ENCODE measurements at regions not wholly inside any gene's neighbourhood (a gene's known extent, or its start where the extent isn't known, plus 50 kb on each side); places are given as distances from the start of the nearest gene placed in this dataset.

DNA sequence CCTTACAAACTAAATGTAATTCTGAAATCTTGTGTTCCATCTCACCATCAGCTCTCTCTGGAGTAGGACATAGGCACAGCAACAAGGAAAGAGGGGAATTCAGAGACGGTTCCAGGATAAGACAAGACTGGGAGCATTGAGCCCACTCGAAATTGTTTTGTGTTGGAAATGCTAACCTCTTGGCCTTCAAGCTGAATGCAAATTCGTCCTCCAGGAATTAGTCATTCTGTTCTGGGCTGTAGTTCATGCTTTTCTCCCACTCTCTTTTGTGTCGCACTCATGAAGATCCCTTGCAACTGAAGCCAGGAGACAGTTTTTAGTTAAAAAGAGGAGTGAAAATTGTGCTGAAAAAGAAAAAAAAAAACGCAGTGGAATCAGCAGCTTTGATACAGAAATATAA is 121.7 kb upstream of the SEMA6A start:
- DNase-seq (ENCODE audit: low read depth, low spot score) = peak; percentile 48
- TF ChIP-seq SUZ12 (IDR thresholded peaks at IDR 0.05; ENCODE audit: extremely low read depth, insufficient read depth, insufficient read length) = no peak
- no peak for TF ChIP-seq ZNF274 (IDR thresholded peaks at IDR 0.05; ENCODE audit: low read depth, low read length)
- TF ChIP-seq YY1 (IDR thresholded peaks at IDR 0.05; ENCODE audit: insufficient read depth, insufficient read length) = no peak
- Histone ChIP-seq H3K4me1 (ENCODE audit: insufficient read depth, insufficient read length) (no peaks in the 10 kb centered on the region), H3K27me3 (ENCODE audit: insufficient read depth, insufficient read length) (no peaks in the 10 kb centered on the region), H3K9me3 (ENCODE audit: insufficient read depth, low read length) (no peaks in the 10 kb centered on the region), H3K4me3 (ENCODE audit: insufficient read length, low read depth) (no peak overlapping the region), H3K9ac (ENCODE audit: insufficient read length, low read depth) (no peak overlapping the region), H3K36me3 (ENCODE audit: insufficient read depth, insufficient read length, low read length) (no peaks in the 10 kb centered on the region)

DNA sequence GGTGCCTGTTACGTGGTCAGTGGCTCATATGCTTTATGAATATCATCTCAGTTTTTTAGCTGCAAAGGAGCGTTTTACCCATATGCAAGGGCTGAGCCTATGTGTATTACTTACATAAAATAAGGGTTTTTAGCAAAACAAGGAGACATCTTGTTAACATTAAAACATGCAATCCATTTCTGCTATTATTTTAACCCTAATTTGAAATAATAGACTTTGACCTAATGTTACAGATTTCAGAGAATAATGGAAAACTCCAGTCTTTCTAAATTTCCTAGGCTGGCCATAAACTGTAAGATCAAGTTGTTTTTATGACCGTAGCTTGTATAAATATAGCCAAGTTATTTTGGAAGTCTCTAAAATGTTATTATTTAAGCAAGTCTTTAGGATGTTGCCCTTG is 121.1 kb upstream of the SEMA6A start:
- TF ChIP-seq SUZ12 (IDR thresholded peaks at IDR 0.05; ENCODE audit: extremely low read depth, insufficient read depth, insufficient read length) (no peak), YY1 (IDR thresholded peaks at IDR 0.05; ENCODE audit: insufficient read depth, insufficient read length) (no peak), ZNF274 (IDR thresholded peaks at IDR 0.05; ENCODE audit: low read depth, low read length) (no peak)

DNA sequence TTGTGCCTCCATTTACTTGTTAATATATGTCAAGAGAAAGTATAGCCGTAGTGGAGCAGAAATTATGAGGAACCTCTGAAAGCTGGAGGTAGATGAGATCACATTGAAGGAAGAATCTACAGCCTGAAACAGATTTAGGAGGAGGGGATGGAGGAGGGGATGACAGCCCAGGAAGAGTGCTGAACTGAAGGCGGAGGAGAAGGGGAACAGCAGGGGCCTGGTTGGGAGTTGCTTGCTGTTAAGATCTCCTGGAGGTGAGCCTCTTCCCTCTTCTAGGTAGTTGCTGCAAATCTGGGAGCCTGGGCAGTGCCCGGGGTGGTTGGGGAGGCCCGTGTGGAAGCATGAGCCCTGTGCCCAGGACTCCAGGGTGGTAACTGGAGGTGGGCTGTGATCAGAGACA is 111.8 kb upstream of the SEMA6A start:
- Histone ChIP-seq H3K4me3 (ENCODE audit: insufficient read length, low read depth) (no peak overlapping the region), H3K4me1 (ENCODE audit: insufficient read depth, insufficient read length) (no peaks in the 10 kb centered on the region), H3K9ac (ENCODE audit: insufficient read length, low read depth) (no peak overlapping the region), H3K27me3 (ENCODE audit: insufficient read depth, insufficient read length) (no peaks in the 10 kb centered on the region), H3K36me3 (ENCODE audit: insufficient read depth, insufficient read length, low read length) (no peaks in the 10 kb centered on the region), H3K9me3 (ENCODE audit: insufficient read depth, low read length) (no peaks in the 10 kb centered on the region)
- DNase-seq (ENCODE audit: low read depth, low spot score) = no peak
- TF ChIP-seq ZNF274 (IDR thresholded peaks at IDR 0.05; ENCODE audit: low read depth, low read length) (no peak), YY1 (IDR thresholded peaks at IDR 0.05; ENCODE audit: insufficient read depth, insufficient read length) (no peak), SUZ12 (IDR thresholded peaks at IDR 0.05; ENCODE audit: extremely low read depth, insufficient read depth, insufficient read length) (no peak)

More for the DNA sequence above, 121.1 kb upstream of the SEMA6A start:
- no peak for DNase-seq (ENCODE audit: low read depth, low spot score)
- no peak overlapping the region for H3K4me3 ChIP-seq (ENCODE audit: insufficient read length, low read depth)
- no peaks in the 10 kb centered on the region for H3K4me1 ChIP-seq (ENCODE audit: insufficient read depth, insufficient read length)
- H3K36me3 ChIP-seq (ENCODE audit: insufficient read depth, insufficient read length, low read length) = no peaks in the 10 kb centered on the region
- H3K9ac ChIP-seq (ENCODE audit: insufficient read length, low read depth) = no peak overlapping the region
- no peaks in the 10 kb centered on the region for H3K27me3 ChIP-seq (ENCODE audit: insufficient read depth, insufficient read length)
- H3K9me3 ChIP-seq (ENCODE audit: insufficient read depth, low read length) = no peaks in the 10 kb centered on the region

DNA sequence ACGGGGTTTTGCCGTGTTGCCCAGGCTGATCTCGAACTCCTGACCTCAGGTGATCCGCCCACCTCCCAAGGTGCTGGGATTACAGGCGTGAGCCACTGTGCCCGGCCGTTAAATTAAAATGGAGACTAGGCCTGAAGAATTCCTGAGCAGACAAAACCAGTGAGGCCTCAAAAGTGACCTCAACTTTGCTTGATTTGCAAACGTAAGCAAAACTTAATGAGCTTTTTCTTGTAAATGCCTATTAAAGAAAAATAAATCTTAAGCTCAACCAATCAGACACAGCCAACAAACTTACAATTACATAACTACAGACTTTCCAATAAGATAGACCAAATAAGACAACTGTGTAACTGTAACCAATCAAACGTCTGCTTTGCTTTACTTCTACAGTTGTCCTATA is 111.3 kb upstream of the SEMA6A start:
- Histone ChIP-seq H3K4me1 (ENCODE audit: insufficient read depth, insufficient read length) (no peaks in the 10 kb centered on the region), H3K9ac (ENCODE audit: insufficient read length, low read depth) (no peak overlapping the region), H3K4me3 (ENCODE audit: insufficient read length, low read depth) (no peak overlapping the region), H3K9me3 (ENCODE audit: insufficient read depth, low read length) (no peaks in the 10 kb centered on the region), H3K27me3 (ENCODE audit: insufficient read depth, insufficient read length) (no peaks in the 10 kb centered on the region), H3K36me3 (ENCODE audit: insufficient read depth, insufficient read length, low read length) (no peaks in the 10 kb centered on the region)
- no peak for TF ChIP-seq YY1 (IDR thresholded peaks at IDR 0.05; ENCODE audit: insufficient read depth, insufficient read length)
- TF ChIP-seq SUZ12 (IDR thresholded peaks at IDR 0.05; ENCODE audit: extremely low read depth, insufficient read depth, insufficient read length) = no peak
- TF ChIP-seq ZNF274 (IDR thresholded peaks at IDR 0.05; ENCODE audit: low read depth, low read length) = no peak
- no peak for DNase-seq (ENCODE audit: low read depth, low spot score)

DNA sequence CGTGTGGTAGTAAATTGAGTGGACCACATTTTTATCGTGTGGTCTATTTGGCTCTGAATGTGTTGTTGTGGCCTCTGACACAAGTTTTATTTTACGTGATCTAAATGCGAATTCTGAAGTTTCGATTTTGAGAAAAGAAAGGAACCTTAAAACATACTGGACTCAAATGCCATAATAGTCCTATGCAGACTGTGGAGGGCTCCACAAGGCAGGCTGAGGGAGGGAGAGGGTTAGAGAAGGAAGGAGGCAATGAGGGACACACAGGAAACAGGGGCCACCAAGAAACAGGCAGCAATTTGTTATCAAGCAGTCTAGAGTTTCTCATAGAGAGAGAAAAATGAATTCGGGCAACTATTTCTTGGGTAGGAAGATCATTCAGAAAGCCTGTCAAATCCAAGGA is 110.4 kb upstream of the SEMA6A start:
- no peak overlapping the region for H3K9ac ChIP-seq (ENCODE audit: insufficient read length, low read depth)
- no peak overlapping the region for H3K4me3 ChIP-seq (ENCODE audit: insufficient read length, low read depth)
- DNase-seq (ENCODE audit: low read depth, low spot score) = no peak
- no peaks in the 10 kb centered on the region for H3K9me3 ChIP-seq (ENCODE audit: insufficient read depth, low read length)
- no peak for TF ChIP-seq ZNF274 (IDR thresholded peaks at IDR 0.05; ENCODE audit: low read depth, low read length)
- no peaks in the 10 kb centered on the region for H3K36me3 ChIP-seq (ENCODE audit: insufficient read depth, insufficient read length, low read length)
- no peaks in the 10 kb centered on the region for H3K4me1 ChIP-seq (ENCODE audit: insufficient read depth, insufficient read length)
- H3K27me3 ChIP-seq (ENCODE audit: insufficient read depth, insufficient read length) = no peaks in the 10 kb centered on the region

DNA sequence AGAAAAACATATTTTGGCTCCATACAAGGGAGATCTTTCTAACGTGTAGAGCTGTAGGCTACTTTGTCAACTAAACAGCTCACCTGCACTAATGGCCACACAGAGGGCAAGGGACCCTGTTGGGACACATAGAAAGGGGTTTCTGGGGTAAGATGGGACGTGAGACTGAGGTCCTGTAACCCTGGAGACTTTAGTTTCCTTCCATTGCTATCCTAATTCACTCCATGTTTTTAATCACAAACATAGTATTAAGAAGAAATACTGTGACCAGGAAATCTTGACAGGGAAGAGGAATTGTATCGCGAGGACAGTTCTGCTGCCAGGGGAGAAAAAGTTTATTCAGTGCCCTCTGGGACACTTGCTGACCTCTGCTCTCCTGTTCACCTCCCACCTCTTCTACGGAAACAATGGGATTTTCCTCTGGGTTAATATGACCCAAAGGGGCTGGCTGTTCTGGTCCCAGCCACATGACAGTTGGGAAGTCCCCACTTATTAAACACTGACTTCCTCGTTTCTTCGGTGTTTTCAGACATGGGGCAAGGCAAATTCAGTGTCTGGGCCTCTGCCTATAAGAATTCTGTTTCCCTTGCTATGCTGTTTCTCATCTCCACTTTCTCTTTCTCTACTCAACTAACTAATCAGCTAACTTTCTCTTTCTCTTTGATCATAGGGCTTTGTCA is 106.9 kb upstream of the SEMA6A start:
- Histone ChIP-seq H3K9ac (ENCODE audit: insufficient read length, low read depth) (no peak overlapping the region), H3K4me3 (ENCODE audit: insufficient read length, low read depth) (no peak overlapping the region), H3K9me3 (ENCODE audit: insufficient read depth, low read length) (no peaks in the 10 kb centered on the region), H3K4me1 (ENCODE audit: insufficient read depth, insufficient read length) (no peaks in the 10 kb centered on the region), H3K36me3 (ENCODE audit: insufficient read depth, insufficient read length, low read length) (no peaks in the 10 kb centered on the region), H3K27me3 (ENCODE audit: insufficient read depth, insufficient read length) (no peaks in the 10 kb centered on the region)
- no peak for DNase-seq (ENCODE audit: low read depth, low spot score)
- TF ChIP-seq YY1 (IDR thresholded peaks at IDR 0.05; ENCODE audit: insufficient read depth, insufficient read length) (no peak), ZNF274 (IDR thresholded peaks at IDR 0.05; ENCODE audit: low read depth, low read length) (no peak), SUZ12 (IDR thresholded peaks at IDR 0.05; ENCODE audit: extremely low read depth, insufficient read depth, insufficient read length) (no peak)

DNA sequence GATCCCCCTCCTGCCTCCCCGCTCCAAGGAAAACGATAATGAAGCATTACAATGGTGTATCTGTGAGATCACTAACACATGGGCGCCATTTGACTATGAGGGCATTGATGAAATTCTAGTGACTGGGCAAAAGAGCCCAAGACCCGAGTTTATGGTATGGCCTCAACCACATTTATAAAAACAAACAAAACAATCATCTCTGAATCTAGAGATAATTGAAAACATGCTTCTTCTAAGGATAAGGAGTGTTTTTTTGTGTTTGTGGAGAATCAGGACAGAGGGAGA is 100.9 kb upstream of the SEMA6A start:
- TF ChIP-seq YY1 (IDR thresholded peaks at IDR 0.05; ENCODE audit: insufficient read depth, insufficient read length) = no peak
- TF ChIP-seq SUZ12 (IDR thresholded peaks at IDR 0.05; ENCODE audit: extremely low read depth, insufficient read depth, insufficient read length) = no peak
- no peak for TF ChIP-seq ZNF274 (IDR thresholded peaks at IDR 0.05; ENCODE audit: low read depth, low read length)
- no peak overlapping the region for H3K4me3 ChIP-seq (ENCODE audit: insufficient read length, low read depth)
- no peaks in the 10 kb centered on the region for H3K36me3 ChIP-seq (ENCODE audit: insufficient read depth, insufficient read length, low read length)
- no peak for DNase-seq (ENCODE audit: low read depth, low spot score)
- no peaks in the 10 kb centered on the region for H3K27me3 ChIP-seq (ENCODE audit: insufficient read depth, insufficient read length)
- H3K4me1 ChIP-seq (ENCODE audit: insufficient read depth, insufficient read length) = no peaks in the 10 kb centered on the region
- no peaks in the 10 kb centered on the region for H3K9me3 ChIP-seq (ENCODE audit: insufficient read depth, low read length)
- no peak overlapping the region for H3K9ac ChIP-seq (ENCODE audit: insufficient read length, low read depth)

All from NT2/D1 (cell line).